Fibroblast of mammary gland (primary cell): ENCODE measurements at regions not wholly inside any gene's neighbourhood (a gene's known extent, or its start where the extent isn't known, plus 50 kb on each side); places are given as distances from the start of the nearest gene placed in this dataset.

Source experiments
- DNase-seq: peaks from one replicate; pipeline ENCODE4 v3.0.0-alpha.2; 2010; ENCODE audit warnings: low read depth
- H3K4me3 ChIP-seq: 2 replicates; pipeline ENCODE4 v1.5.1; 2011; ENCODE audit warnings: low read depth, mild to moderate bottlenecking, low read length, moderate library complexity; ENCODE audit not compliant: control insufficient read depth
- CTCF ChIP-seq: conservative IDR thresholded peaks from 2 replicates; pipeline ENCODE4 v1.5.1; 2011; ENCODE audit warnings: low read depth, low read length, inconsistent platforms; ENCODE audit not compliant: control insufficient read depth, insufficient read depth

GRCh38 chr4:174418640-174419212 lies 103.6 kb downstream of the HPGD start:
- H3K4me3 ChIP-seq: no peak overlapping the region
- no peak for TF ChIP-seq CTCF
- DNase-seq: peak; percentile 18

- TF ChIP-seq CTCF: no peak
- DNase-seq: no peak
- no peak overlapping the region for H3K4me3 ChIP-seq
Measured at GRCh38 chr4:174408841-174409552, 113.3 kb downstream of the HPGD start.

GRCh38 chr4:174406383-174406782 lies 115.9 kb downstream of the HPGD start:
- peak; percentile 12 for DNase-seq
- no peak overlapping the region for H3K4me3 ChIP-seq
- TF ChIP-seq CTCF: no peak

GRCh38 chr4:174405923-174406322 lies 116.4 kb downstream of the HPGD start:
- DNase-seq: no peak
- TF ChIP-seq CTCF: no peak
- no peak overlapping the region for H3K4me3 ChIP-seq

GRCh38 chr4:174404677-174405076 lies 117.6 kb downstream of the HPGD start:
- H3K4me3 ChIP-seq: no peak overlapping the region
- no peak for DNase-seq
- TF ChIP-seq CTCF: no peak

- no peak overlapping the region for H3K4me3 ChIP-seq
- no peak for DNase-seq
- TF ChIP-seq CTCF: no peak
Measured at GRCh38 chr4:174403177-174403543, 119.1 kb downstream of the HPGD start.

GRCh38 chr4:174402470-174403176 lies 118.9 kb downstream of the CEP44 start:
- TF ChIP-seq CTCF: no peak
- no peak overlapping the region for H3K4me3 ChIP-seq
- DNase-seq: no peak
